ENCODE measurements at regions not wholly inside any gene's neighbourhood (a gene's known extent, or its start where the extent isn't known, plus 50 kb on each side); places are given as distances from the start of the nearest gene placed in this dataset.

DNA sequence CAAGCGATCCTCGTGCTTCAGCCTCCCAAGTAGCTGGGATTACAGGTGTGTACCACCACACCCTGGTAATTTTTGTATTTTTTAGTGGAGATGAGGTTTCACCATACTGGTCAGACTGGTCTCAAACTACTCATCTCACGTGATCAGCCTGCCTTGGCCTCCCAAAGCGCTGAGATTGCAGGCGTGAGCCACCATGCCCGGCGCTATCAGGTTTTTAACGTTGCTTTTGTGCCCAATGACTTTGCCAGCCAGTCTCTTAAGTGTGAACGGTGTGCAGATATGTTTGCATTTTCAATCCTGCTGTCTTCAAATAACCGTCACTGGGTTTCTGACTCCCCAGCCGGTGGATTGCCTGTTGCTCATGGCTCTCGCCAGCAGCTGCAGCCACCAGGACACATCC, 201.8 kb upstream of the PPP2R2D start:
- DNase-seq (ENCODE audit: low spot score) (peak; percentile 18), ATAC-seq (no peak)

DNA sequence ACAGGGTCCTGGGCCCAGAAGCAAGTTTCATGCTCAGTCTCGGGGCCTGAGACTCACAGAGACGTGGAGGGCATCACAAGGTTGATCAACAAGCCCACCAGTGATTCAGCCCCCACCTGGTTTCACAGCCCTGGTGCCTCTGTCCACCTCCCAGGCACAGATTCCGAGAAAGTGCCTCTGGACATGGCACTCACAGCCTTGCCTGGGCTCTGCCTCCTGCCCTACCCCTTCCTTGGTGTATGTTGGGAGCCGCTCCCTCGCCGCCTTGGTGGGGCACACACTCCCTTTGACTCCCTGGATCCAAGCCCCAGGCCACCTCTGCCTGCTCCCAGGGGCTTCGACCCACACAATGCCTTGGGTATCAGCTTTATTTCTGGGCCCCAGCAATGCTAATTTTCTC, 200.8 kb upstream of the PPP2R2D start:
- DNase-seq (ENCODE audit: low spot score) (peak; percentile 16), ATAC-seq (no peak)

DNA sequence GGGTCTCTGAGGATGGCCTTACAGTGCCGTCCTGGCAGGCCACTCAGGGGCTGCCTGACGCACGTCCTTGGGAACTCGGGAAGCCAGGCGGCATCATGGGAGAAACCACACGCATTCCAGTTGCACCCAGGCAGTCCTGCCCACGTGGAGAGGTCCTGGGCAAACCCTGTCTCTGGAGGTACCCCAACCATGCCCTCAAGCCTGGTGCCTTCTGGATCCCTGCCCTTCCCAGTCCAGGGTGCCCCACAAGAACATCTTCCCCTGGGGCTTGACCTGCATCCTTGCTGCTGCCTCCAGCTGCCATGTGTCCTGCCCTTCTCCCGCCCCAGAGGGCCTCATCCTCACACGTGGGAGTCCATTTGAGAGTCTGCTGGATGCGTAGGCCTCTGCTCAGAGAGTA, 200.3 kb upstream of the PPP2R2D start:
- DNase-seq (ENCODE audit: low spot score) (peak; percentile 26), ATAC-seq (no peak)

DNA sequence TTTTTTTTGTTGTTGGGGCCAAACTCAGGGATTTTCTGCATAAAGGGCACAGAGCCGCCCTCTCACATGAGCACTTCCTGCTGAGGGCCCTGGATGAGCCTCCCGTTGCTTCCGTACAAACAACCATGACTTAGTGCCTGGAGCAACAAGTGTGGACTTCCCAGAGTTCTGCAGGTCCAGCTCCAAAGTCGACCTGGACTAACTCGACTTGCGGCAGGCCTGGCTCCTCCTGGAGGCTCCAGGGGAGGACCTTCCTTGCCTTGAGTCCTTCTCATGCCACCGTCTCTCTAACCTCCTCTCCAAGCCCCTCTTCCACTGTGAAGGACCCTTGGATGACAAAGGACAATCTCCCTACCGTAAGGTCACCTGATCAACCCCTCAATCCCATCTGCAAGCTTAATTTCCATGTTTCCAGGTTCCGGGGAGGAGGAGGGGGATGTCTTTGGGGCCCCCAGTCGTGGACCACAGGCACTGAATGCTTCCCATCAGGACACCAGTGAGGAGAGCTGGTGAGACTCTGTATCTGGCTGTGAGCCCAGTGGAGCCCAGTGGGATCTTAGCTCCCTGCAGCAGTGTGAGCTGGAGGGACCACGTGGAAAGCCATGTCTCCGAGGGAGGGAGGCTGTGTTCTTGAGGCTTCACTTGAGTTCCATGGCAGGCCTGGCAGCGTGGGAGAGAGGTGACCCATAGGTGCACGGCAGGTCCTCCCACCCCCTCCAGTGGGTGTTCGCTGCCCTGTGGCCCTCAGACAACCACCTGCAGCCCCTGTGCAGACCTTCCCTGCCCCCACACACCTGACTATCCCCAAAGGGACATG, 199.5 kb upstream of the PPP2R2D start:
- DNase-seq (ENCODE audit: low spot score): peak; percentile 12

DNA sequence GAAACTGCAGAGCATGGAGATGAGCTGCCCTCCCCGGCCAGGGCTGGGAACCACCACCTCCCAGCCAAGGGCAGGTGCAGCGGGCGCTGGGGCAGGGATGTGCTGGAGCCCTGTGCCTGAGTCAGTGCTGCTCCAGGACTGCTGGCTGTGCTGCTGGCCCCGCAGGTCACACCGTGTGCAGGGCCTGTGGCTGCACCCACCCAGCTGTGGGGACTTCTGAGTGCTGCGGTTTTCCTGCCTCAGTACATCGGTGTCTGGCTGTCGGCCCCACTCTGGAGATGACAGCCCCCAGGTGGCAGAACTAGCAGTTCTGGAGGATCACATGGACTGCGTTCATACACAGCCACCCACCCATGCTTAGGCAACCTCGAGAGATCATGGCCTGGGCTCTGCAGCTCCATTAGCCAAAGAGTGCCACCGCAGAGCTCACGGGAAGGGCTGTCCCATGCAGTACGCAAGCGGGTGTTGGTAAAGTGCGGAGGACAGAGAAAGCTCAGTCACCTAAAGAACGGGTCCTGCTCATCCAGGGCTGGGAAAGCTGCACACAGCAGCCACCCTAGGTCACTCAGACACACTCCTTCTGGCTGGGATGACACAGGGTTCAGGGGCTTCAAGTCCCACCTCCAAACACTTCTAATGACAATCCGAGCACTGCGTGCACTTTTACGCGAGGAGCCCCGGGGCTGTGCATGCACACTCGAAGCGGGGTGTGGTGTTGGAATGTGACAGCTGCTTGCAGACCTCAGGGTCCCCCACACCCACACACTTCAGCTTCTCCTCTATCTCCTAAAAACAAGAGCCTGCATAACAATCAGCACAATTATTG, 198.1 kb upstream of the PPP2R2D start:
- ATAC-seq (no peak), DNase-seq (ENCODE audit: low spot score) (no peak)

More for the DNA sequence above, 199.5 kb upstream of the PPP2R2D start:
- no peak for ATAC-seq

DNA sequence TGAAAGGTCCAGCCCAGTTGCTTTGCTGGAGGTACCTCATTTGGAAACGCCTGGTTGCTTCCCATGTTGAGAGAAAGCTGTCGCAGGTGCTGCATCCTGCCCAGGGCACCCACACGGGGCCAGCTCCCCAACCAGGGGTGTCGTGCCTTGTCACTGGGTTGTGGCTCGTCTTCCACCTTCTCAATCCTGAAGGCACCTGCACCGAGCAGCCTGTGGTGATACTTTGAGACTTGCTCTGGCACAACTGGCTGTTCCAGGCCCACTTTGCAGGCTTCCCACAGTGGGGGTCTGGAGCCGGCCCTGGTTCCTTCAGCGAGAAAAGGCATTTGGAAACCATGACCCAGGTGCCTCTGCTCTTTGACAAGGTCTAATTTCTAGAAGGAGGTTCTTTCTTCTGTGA, 197.3 kb upstream of the PPP2R2D start:
- DNase-seq (ENCODE audit: low spot score): no peak
- no peak for ATAC-seq

DNA sequence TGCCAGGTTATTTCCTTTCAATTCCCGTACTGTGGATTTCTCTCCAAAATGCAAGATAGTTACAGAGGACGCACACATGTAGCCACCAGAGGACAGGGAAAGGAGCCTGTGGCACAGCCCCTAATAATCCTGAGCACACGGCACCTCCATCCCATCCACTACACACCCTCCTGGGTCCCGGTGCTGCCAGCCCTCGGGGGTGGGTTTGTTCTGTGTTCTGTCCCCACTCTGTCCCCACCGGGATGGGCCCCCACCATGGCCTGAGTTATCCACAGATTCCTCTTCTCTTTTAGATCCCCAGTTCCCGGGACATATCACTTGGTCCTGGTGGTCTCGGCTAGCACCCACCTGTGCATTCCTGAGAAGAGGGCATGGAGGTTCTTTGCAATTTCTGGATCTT, 196.9 kb upstream of the PPP2R2D start:
- no peak for ATAC-seq
- no peak for DNase-seq (ENCODE audit: low spot score)

DNA sequence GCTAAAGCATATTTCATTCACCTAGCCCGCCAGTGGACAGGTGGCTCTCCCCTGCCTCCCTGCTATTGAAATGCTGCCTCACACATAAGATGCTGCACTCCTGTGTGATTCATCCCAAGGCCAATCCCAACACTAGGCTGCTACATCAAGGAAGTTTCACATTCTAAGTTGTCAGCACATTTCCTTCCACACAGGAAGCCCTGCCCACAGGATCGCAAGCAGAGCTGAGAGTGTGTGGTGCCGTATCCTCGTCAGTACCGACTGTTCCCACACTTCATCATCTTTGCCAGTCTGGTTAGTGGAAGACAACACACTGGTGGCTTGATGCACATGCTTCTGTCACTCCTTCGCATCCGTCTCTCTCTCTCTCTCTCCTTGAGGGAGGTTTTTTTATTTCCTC, 194.3 kb upstream of the PPP2R2D start:
- DNase-seq (ENCODE audit: low spot score): no peak
- no peak for ATAC-seq

DNA sequence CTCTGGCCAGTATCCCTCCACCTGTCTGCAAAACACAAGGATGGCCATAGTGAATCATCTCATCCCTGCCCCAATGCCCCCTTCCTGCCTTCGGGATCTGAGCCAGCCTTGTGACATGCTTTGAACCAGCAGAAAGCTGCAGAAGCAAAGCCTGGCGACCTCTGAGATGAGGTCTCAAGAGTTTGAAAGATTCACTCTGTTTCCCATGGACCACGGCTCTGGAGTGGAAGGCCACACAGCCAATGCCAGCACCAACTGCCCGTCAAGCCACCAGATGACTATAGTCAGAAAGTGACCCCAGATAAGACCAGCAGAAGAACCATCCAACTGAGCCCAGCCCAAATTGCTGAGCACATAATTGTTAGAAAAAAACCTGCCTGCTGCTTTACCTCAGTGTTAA, 193.9 kb upstream of the PPP2R2D start:
- ATAC-seq (no peak), DNase-seq (ENCODE audit: low spot score) (no peak)

DNA sequence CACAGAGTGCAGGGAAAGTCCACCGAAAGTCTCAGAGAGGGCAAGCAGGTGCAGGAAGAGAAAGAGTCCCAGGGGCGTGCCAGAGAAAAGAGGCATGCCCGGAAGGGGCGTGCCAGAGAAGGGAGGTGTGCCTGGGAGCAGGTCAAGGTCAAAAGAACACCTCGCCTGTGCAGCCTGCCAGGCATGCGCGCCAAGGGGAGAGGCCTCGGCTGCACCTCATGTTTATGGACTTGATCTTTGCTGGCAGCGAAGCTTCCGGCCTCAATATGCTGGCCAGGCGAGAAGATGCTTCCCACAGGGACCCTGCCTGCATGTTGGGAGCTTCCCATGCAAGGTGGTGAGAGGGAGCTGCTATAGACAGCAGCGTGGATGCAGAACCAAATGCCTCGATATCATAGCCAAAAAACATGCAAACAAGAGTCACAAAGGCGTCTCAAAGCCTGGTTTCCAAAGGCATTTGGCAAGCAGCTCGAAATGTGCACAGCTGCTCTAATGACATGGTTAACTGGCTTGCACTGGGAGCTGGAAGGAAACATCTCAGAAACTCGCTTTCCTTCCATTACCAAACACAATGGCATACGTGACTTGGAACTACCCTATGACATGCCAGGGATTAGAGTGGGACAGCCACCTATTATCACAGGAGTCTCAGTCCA, 192.5 kb upstream of the PPP2R2D start:
- DNase-seq (ENCODE audit: low spot score) (no peak), ATAC-seq (no peak)

DNA sequence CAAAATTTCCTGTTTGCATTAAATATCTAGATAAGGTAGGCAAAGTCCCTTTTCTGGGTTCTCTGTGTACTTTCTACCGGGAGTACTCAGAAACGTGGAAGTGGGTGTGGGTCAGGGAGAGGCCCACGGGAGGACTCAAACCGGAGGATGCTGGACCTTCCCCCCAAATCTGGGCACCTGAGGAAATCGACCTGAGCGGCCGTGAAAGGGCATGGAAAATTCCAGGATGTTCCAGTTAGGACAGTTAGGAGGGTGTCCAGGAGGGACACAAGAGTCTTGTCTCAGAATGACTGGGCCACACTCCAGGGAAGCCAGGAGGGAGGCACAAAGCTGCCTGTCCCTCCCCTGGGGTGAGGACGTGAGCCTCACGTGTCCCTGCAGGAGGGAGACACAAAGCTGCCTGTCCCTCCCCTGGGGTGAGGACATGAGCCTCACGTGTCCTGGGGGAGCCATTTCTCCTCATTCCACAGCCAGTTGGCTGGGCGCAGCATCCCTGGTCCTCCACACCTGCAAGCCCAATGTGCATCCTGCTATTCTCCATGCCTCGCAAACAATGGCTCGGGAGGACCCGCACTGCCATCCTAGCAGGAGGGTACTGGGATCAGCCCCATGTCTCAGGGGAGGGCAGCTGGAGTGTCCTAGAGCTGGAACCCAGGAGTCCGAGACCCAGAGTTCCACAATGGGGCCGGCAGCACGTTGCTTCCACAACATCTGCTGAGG, 190.5 kb upstream of the PPP2R2D start:
- DNase-seq (ENCODE audit: low spot score): peak; percentile 29
- ATAC-seq: no peak

DNA sequence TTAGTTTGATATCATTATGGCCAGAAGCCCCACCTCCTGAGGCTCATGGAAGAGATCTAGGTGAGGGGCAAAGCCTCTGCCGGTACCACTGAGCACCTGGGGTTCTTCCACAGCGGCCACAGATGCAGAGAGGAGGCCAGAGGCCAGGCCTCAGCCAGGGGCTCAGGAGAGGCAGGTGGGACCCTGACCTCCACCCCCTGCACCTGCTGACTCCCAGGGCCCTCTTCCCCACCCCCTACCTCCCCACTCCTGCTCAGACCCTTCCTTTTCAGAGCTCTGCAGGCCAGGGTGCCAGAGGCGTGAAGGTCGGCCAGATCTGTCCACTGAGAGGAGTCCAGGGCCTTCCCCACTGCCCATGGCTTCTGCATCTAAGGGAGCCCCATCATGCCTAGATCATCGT, 178.7 kb upstream of the PPP2R2D start:
- ATAC-seq (no peak), DNase-seq (ENCODE audit: low spot score) (no peak)

DNA sequence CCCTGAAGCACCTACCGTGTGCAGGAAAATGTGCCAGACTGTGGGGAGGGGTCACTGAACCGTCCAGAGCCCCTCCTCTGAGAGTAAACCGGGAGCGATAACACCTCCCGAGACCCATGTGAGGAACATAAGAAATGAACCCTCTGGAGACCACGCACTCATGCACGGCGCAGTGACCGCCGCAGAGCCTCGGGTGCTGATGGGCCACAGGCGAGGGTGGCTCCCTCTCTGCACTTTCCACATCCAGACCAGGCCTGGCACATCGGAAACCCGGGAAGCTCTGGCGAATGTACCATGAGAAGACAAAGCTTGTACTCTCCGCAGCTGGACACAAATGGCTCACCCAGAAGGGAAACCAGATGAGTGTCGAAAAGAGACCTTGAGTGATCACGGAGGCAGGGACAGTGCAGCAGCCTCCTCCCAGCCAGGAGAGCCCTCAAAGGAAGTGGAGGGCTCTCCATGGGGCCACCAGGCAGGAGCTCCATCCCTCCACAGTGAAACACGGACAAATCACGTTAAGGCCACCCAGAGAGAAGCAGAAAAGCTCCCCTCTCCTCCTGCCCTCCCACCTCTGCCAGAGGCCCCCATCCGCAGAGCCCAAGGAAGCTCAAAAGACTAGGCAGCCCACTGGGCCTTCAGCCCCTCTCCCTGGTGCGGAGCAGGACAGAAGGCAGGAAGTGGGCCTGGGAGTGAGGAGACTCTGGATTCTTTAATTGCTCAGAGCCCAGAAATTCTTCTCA, 178.1 kb upstream of the PPP2R2D start:
- no peak for ATAC-seq
- DNase-seq (ENCODE audit: low spot score): peak; percentile 34

DNA sequence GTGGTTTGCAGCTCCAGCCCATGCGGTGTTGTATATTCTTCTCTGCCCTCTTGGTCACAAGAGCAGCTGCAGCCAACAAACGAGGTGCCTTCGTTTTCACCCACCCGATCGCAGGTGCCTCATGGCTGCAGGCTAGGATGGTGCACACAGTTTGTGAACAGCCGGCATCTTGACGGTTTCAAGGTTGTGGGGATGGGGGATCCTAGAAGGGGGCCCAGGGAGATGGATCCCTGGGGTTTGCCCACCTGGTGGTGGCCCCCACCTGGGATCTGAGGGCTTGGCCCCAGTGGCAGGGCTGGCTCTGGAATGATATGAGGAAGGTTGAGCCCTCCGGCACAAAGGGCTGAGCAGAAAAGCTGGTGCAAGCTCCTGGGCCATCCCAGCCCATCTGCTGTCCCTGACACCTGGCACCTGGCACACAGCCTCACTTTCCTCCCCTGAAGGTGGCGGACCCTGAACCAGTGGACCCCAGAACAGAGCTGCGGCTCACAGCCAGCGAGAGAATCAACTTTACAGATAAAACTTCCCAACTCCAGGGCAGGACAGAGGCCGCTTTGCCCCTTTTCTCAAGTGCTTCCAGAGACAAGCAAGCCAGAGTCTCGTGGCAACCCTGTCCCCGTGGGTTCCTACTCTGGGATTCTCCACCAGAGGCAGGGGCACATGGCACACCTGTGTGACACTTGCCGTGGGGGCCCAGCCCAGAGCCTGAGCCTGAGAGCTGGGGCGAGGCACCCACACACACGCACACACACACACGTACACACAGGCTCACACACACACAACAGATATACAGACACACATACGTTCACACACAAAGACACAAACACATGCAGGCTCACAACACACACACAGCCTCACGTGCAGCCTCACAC, 177.3 kb upstream of the PPP2R2D start:
- no peak for ATAC-seq
- peak; percentile 27 for DNase-seq (ENCODE audit: low spot score)

DNA sequence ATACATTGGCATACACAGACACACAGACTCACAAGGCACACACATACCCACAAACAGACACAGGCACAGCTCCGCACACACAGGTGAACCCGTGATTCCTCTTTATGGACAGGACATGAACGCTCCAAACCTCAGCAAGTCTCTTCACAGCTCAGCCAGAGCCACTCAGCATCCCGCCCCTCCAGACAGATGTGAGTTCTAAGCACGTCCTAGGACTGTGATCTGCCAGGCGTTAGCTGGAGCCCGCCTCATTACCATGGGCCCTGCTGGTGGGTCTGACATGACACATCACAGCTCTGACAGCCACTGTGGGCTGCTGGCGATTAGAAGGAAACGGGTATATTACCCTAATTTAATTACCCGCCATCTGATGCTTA, 176.7 kb upstream of the PPP2R2D start:
- DNase-seq (ENCODE audit: low spot score) (peak; percentile 24), ATAC-seq (no peak)

DNA sequence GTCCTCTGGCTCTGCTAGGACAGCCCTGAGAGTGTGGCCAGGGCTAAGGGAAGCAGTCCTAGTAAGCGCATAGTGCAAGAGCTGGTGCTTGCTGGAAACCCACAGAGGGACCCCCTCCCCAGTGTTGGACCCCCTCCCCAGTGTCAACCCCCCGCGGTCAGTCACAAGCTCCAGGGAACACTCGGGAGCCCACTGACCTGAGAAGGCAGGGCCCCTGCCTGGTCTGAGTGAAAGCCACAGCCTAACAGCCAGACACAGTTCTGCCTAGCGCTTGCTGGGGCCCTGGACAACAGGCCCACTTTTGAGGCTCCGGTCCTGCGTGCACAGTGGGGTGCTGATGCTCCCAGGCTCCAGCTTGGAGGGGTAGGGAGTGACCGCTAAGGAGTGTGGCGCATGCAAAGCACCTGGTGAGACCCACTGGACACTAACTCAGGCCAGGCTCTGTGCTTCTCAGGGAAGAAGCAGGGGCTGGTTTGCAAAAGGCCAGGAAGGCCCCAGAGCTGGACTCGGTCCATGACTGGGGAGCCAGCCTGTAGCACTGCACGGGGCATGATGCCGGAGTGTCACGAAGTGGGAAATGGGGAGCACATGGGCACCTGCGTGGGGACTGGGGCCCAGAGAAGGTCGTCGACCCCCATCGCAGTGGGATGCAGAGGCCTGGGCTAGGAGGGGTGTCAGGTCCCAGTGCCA, 175.8 kb upstream of the PPP2R2D start:
- no peak for DNase-seq (ENCODE audit: low spot score)
- no peak for ATAC-seq

DNA sequence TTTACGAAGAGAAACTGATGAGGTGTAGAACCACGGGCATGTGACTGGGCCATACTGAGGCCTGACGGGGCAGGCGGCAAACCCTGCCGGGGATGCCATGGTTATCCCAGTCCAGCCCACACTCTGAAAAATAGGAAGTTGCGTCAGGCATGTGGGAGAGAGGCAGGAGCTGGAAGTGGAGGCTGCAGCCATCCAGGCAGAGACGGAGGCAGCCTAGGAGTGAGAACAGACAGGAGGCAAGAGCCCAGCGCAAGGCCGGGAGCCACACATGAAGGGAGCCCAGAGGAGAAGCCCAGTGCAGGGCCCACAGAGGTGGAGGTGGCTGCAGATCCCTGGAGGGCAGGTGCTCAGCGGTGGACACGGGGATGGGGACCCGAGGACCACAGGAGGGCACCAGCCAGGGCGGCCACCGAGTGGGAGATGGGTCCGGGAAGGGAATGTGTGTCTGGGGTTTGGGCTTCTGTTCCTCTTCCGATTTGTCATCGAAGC, 175.2 kb upstream of the PPP2R2D start:
- DNase-seq (ENCODE audit: low spot score) (peak; percentile 34), ATAC-seq (no peak)

DNA sequence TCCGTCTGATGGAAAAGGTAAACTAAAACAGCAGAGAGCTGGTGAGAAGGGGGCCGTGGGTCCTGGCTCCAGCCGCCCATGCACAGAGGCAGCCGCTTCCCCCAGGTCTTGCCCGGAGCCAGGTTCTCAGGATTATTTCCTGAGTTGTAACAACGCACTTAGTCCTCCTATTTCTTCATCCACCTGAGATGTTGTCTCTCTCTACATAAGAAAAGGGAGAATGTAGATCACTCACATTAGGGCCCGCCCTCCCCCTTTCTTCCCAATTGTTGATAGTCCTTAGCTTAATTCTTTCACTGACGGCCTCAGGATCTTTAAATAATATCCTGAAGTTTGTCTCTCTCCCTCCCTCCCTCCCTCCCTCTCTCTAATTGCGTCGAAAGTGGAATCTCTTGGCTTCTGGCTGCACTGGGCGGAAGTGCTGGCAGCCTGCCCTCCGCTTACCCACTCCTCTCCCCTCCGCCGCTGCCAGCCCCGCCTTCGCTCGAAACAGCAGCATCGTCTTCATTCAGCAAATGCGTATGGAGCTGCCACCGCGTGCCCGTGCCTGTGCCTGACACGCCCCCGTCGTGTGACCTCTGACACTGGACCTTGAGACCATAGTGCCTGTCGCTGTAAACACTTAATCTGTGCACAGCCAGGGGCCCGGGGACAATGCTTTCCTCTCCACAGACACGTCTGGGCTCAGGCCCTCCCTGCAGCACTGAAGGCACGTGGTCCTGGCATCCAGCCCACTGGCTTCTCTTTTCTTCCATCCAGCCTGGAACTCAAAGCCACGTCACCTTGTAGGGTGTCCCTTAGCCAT, 174.5 kb upstream of the PPP2R2D start:
- no peak for DNase-seq (ENCODE audit: low spot score)
- ATAC-seq: peak; percentile 53

Data from left lobe of liver (tissue), 2 donors.